ENCODE measurements at regions not wholly inside any gene's neighbourhood (a gene's known extent, or its start where the extent isn't known, plus 50 kb on each side); places are given as distances from the start of the nearest gene placed in this dataset.
"Not testable (repeated sequence)": the region's sequence is repeated elsewhere in the genome, so short reads cannot be mapped to it uniquely, and the experiment has no call there.

GRCh38 chr21:14825514-14825974 is 239.3 kb downstream of the NRIP1 start:
- no peak for DNase-seq

- no peak for DNase-seq
Measured at GRCh38 chr21:14824126-14824525, 240.7 kb downstream of the NRIP1 start.

- peak; percentile 7 for DNase-seq
Measured at GRCh38 chr21:14817311-14817710, 247.5 kb downstream of the NRIP1 start.

- no peak for DNase-seq
Measured at GRCh38 chr21:14814991-14815390, 249.8 kb downstream of the NRIP1 start.

- no peak for DNase-seq
Measured at GRCh38 chr21:14814282-14814681, 250.5 kb downstream of the NRIP1 start.

GRCh38 chr21:14804170-14804569 is 258.1 kb upstream of the SAMSN1 start:
- DNase-seq: not testable (repeated sequence)

- no peak for DNase-seq
Measured at GRCh38 chr21:14797543-14797942, 251.4 kb upstream of the SAMSN1 start.

GRCh38 chr21:14787312-14787711 is 241.2 kb upstream of the SAMSN1 start:
- no peak for DNase-seq

GRCh38 chr21:14785679-14786078 is 239.6 kb upstream of the SAMSN1 start:
- DNase-seq: no peak

GRCh38 chr21:14773777-14774345 is 227.7 kb upstream of the SAMSN1 start:
- DNase-seq: peak; percentile 31

- no peak for DNase-seq
Measured at GRCh38 chr21:14771593-14771992, 225.5 kb upstream of the SAMSN1 start.

GRCh38 chr21:14768042-14768441 is 221.9 kb upstream of the SAMSN1 start:
- no peak for DNase-seq

- no peak for DNase-seq
Measured at GRCh38 chr21:14767192-14767852, 221.2 kb upstream of the SAMSN1 start.

GRCh38 chr21:14766241-14766640 is 220.1 kb upstream of the SAMSN1 start:
- DNase-seq: no peak

- no peak for DNase-seq
Measured at GRCh38 chr21:14763695-14764064, 217.6 kb upstream of the SAMSN1 start.

GRCh38 chr21:14762734-14763694 is 216.9 kb upstream of the SAMSN1 start:
- no peak for DNase-seq

- DNase-seq: no peak
Measured at GRCh38 chr21:14762327-14762726, 216.2 kb upstream of the SAMSN1 start.

GRCh38 chr21:14759285-14759684 is 213.2 kb upstream of the SAMSN1 start:
- no peak for DNase-seq

GRCh38 chr21:14758849-14759248 is 212.7 kb upstream of the SAMSN1 start:
- DNase-seq: no peak

- DNase-seq: no peak
Measured at GRCh38 chr21:14757533-14758327, 211.6 kb upstream of the SAMSN1 start.

- no peak for DNase-seq
Measured at GRCh38 chr21:14755086-14755485, 209.0 kb upstream of the SAMSN1 start.

- DNase-seq: no peak
Measured at GRCh38 chr21:14754682-14755081, 208.6 kb upstream of the SAMSN1 start.

- no peak for DNase-seq
Measured at GRCh38 chr21:14754259-14754604, 208.1 kb upstream of the SAMSN1 start.

Measured in NCI-H1105 treated with DMSO at 0.1 percent for 48 hours (cell line).